Heart left ventricle (tissue), 13 donors: ENCODE measurements at regions not wholly inside any gene's neighbourhood (a gene's known extent, or its start where the extent isn't known, plus 50 kb on each side); places are given as distances from the start of the nearest gene placed in this dataset.

ENCODE experiments used
- POLR2A ChIP-seq, 2 donors: fragments of 450-650 bp; IDR thresholded peaks; one replicate each; pipeline ENCODE4 v1.6.1; 2017; ENCODE audit warnings: antibody characterized with exemption in 2 of 2, mild to moderate bottlenecking in 2 of 2, moderate library complexity in 2 of 2
- TF ChIP-seq, protein P1 (sequence below), 12 donors: fragments of 200-600 bp; sonication (generic) in 4 of 12; IDR thresholded peaks; one replicate each; pipeline versions ENCODE4 v1.5.0 to v1.8.0; 2018 to 2022; ENCODE audit warnings: antibody characterized with exemption in 12 of 12, mild to moderate bottlenecking in 5 of 12
- donor health status: ischemic (EF 13 %, LVEDD 7.1; RV severe dilation, severe dysfunction).
- donor health status: DM: no; HTN: yes; CAD: no.
- donor health status: DM: no; HTN: no; CAD: no.
- donor health status: ischemic (EF 25% LVEDD 6.9; RV normal size, moderate dysfunction).
- donor health status: ischemic (EF 25% LVEDD 5.7; RV mildly dilated, moderate dysfunction).
- donor health status: ischemic (EF 35%, LVEDD 5.7; RV mildly dilated, moderate dysfunction).
- donor health status: nonischemic (EF 11% LVEDD 7.7; RV severe dilation, severe dysfunction).
- donor health status: DM: yes; HTN: yes; CAD: no.
- donor health status: PGD.
- donor health status: ischemic (EF 29% LVEDD 5.4; RV normal size, mild dysfunction).
- donor health status: nonischemic (EF 23%, LVEDD 6.1; RV moderate dilation, normal function).

DNA sequence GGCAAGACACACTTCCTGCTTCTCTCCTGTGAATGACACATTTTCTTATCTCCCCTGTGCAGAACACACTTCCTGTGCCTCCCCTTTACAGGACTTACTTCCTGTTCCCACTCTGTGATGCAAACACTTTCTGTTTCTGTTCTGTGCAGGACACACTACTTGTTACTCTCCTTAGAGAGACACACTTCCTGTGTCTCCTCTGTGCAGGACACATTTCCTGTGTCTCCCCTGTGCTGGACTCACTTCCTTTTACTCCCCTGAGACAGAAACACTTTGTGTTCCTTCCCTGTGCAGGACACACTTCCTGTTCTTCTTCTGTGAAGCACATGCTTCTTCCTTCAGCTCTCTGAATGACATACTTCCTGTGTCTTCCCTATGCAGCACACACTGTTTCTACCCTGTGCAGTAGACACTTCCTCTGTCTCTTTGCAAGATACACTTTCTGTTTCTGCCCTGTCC is 485.4 kb upstream of the USP9Y start:
- TF ChIP-seq, protein P1, sequence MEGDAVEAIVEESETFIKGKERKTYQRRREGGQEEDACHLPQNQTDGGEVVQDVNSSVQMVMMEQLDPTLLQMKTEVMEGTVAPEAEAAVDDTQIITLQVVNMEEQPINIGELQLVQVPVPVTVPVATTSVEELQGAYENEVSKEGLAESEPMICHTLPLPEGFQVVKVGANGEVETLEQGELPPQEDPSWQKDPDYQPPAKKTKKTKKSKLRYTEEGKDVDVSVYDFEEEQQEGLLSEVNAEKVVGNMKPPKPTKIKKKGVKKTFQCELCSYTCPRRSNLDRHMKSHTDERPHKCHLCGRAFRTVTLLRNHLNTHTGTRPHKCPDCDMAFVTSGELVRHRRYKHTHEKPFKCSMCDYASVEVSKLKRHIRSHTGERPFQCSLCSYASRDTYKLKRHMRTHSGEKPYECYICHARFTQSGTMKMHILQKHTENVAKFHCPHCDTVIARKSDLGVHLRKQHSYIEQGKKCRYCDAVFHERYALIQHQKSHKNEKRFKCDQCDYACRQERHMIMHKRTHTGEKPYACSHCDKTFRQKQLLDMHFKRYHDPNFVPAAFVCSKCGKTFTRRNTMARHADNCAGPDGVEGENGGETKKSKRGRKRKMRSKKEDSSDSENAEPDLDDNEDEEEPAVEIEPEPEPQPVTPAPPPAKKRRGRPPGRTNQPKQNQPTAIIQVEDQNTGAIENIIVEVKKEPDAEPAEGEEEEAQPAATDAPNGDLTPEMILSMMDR (IDR thresholded peaks at IDR 0.05), result no peak
- TF ChIP-seq POLR2A (IDR thresholded peaks at IDR 0.05), result no peak
